ENCODE measurements at regions not wholly inside any gene's neighbourhood (a gene's known extent, or its start where the extent isn't known, plus 50 kb on each side); places are given as distances from the start of the nearest gene placed in this dataset.
"Not testable (repeated sequence)": the region's sequence is repeated elsewhere in the genome, so short reads cannot be mapped to it uniquely, and the experiment has no call there.

- DNase-seq (ENCODE audit: low read depth in 1 of 2, low spot score in 1 of 2) = no peak
Observed at GRCh38 chr2:11877764-11878163, 131.3 kb downstream of the LPIN1 start.

GRCh38 chr2:11885253-11885652, 138.8 kb downstream of the LPIN1 start:
- not testable (repeated sequence) for DNase-seq (ENCODE audit: low read depth in 1 of 2, low spot score in 1 of 2)

GRCh38 chr2:11886899-11887298, 140.5 kb downstream of the LPIN1 start:
- DNase-seq (ENCODE audit: low read depth in 1 of 2, low spot score in 1 of 2) = not testable (repeated sequence)

GRCh38 chr2:11889101-11889850, 142.8 kb downstream of the LPIN1 start:
- no peak for DNase-seq (ENCODE audit: low read depth in 1 of 2, low spot score in 1 of 2)

GRCh38 chr2:11889854-11890253, 143.4 kb downstream of the LPIN1 start:
- no peak for DNase-seq (ENCODE audit: low read depth in 1 of 2, low spot score in 1 of 2)

GRCh38 chr2:11891028-11891427, 144.6 kb downstream of the LPIN1 start:
- no peak for DNase-seq (ENCODE audit: low read depth in 1 of 2, low spot score in 1 of 2)

GRCh38 chr2:11891671-11892440, 145.4 kb downstream of the LPIN1 start:
- no peak for DNase-seq (ENCODE audit: low read depth in 1 of 2, low spot score in 1 of 2)

GRCh38 chr2:11896386-11896785, 150.0 kb downstream of the LPIN1 start:
- DNase-seq (ENCODE audit: low read depth in 1 of 2, low spot score in 1 of 2) = no peak

GRCh38 chr2:11898576-11898975, 152.1 kb downstream of the LPIN1 start:
- DNase-seq (ENCODE audit: low read depth in 1 of 2, low spot score in 1 of 2) = no peak

- no peak for DNase-seq (ENCODE audit: low read depth in 1 of 2, low spot score in 1 of 2)
Observed at GRCh38 chr2:11899264-11899818, 152.9 kb downstream of the LPIN1 start.

GRCh38 chr2:11900891-11901290, 154.5 kb downstream of the LPIN1 start:
- not testable (repeated sequence) for DNase-seq (ENCODE audit: low read depth in 1 of 2, low spot score in 1 of 2)

- DNase-seq (ENCODE audit: low read depth in 1 of 2, low spot score in 1 of 2) = no peak
Observed at GRCh38 chr2:11901351-11902069, 155.1 kb downstream of the LPIN1 start.

GRCh38 chr2:11903085-11903606, 156.7 kb downstream of the LPIN1 start:
- DNase-seq (ENCODE audit: low read depth in 1 of 2, low spot score in 1 of 2) = no peak

- DNase-seq (ENCODE audit: low read depth in 1 of 2, low spot score in 1 of 2) = no peak
Observed at GRCh38 chr2:11904029-11904428, 157.6 kb downstream of the LPIN1 start.

- DNase-seq (ENCODE audit: low read depth in 1 of 2, low spot score in 1 of 2) = no peak
Observed at GRCh38 chr2:11904941-11905340, 158.5 kb downstream of the LPIN1 start.

- DNase-seq (ENCODE audit: low read depth in 1 of 2, low spot score in 1 of 2) = no peak
Observed at GRCh38 chr2:11907190-11907589, 160.8 kb downstream of the LPIN1 start.

- no peak for DNase-seq (ENCODE audit: low read depth in 1 of 2, low spot score in 1 of 2)
Observed at GRCh38 chr2:11910971-11911370, 164.5 kb downstream of the LPIN1 start.

GRCh38 chr2:11912980-11913379, 166.5 kb downstream of the LPIN1 start:
- DNase-seq (ENCODE audit: low read depth in 1 of 2, low spot score in 1 of 2) = no peak

- no peak for DNase-seq (ENCODE audit: low read depth in 1 of 2, low spot score in 1 of 2)
Observed at GRCh38 chr2:11914455-11914854, 168.0 kb downstream of the LPIN1 start.

- DNase-seq (ENCODE audit: low read depth in 1 of 2, low spot score in 1 of 2) = no peak
Observed at GRCh38 chr2:11915650-11916049, 169.2 kb downstream of the LPIN1 start.

GRCh38 chr2:11919953-11920352, 173.5 kb downstream of the LPIN1 start:
- DNase-seq (ENCODE audit: low read depth in 1 of 2, low spot score in 1 of 2) = no peak

Measured in activated T-helper 1 cell treated with anti-CD3 and anti-CD28 coated beads, Interleukin-2, amount 50 U/mL, for 16 hours (primary cell).